ENCODE measurements at regions not wholly inside any gene's neighbourhood (a gene's known extent, or its start where the extent isn't known, plus 50 kb on each side); places are given as distances from the start of the nearest gene placed in this dataset.

DNA sequence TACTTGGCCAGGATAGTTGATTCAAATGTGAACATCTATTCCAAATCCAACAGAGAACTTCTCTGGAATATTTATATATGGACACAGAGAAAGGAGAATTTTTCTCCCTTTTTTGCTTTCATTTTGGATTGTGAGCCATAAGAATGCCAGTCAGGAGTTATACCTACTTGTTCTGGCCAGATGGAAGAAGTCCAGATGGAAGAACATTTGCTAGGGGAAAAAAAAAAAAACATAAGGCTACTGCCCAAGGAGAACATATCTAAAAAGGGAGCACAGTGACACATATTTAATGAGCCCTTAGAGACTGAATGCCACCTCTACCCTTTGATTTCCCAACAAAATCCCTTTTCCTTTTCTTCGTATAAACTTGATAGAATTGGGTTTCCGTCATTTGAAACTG is 61.7 kb upstream of the PPP2R2B start:
- no peak overlapping the region for H3K27ac ChIP-seq (ENCODE audit: low read depth, low read length, poor library complexity, severe bottlenecking)

DNA sequence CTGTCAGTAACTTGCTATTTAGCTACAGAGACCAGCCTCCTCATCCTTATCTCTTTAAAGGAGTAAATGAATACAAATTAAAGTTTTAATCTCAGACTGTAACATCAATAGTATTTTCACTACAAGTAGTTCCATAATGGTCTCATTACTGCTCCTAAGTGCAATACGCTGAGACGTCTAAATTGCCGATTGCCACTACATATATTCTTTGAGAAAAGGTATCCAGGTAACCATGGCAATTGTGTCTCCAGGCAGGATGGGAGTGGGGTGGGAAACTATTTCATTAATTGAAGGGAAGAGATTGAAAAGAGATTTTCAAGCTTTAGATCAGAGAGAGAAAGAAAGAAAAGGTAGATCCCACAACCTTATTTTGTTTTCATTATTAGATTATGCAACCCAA is 65.5 kb upstream of the PPP2R2B start:
- DNase-seq (ENCODE audit: low spot score): no peak
- H3K4me1 ChIP-seq (ENCODE audit: insufficient read depth, low read length, poor library complexity, severe bottlenecking): no peaks in the 10 kb centered on the region
- H3K4me3 ChIP-seq (ENCODE audit: low read depth, low read length, poor library complexity, severe bottlenecking): no peak overlapping the region
- no peak overlapping the region for H3K4me2 ChIP-seq (ENCODE audit: low read length)
- BruUV-seq (replicated peaks): no TSS peak
- CTCF ChIA-PET (ENCODE audit: unreplicated experiment): no interaction called here
- no peaks in the 10 kb centered on the region for H3K9me3 ChIP-seq (ENCODE audit: low read length)
- POLR2A ChIA-PET: interaction anchor here (0.8 kb wide), 1 partner anchor 398 kb away, joined by 3 read pairs; no protein-coding TSS in a partner anchor
- TF ChIP-seq CTCF (conservative IDR thresholded peaks at IDR 0.05; ENCODE audit: low read length): no peak
- no peak for TF ChIP-seq EZH2phosphoT487 (IDR thresholded peaks at IDR 0.05; ENCODE audit: borderline replicate concordance, low read depth, low read length)
- no peaks in the 10 kb centered on the region for H3K9me2 ChIP-seq (ENCODE audit: insufficient read depth, low read length)
- no peak overlapping the region for H3K27ac ChIP-seq (ENCODE audit: low read depth, low read length, poor library complexity, severe bottlenecking)
- intact Hi-C loops (cut with micrococcal nuclease; ENCODE audit: unreplicated experiment): no loop called here
- no peaks in the 10 kb centered on the region for H3K79me2 ChIP-seq (ENCODE audit: insufficient read depth, low read depth, low read length)
- H3K36me3 ChIP-seq (ENCODE audit: insufficient read depth, low read length): no peaks in the 10 kb centered on the region
- H2AFZ ChIP-seq (ENCODE audit: low read length): no peak overlapping the region
- H4K20me1 ChIP-seq (ENCODE audit: insufficient read depth, low read length): no peaks in the 10 kb centered on the region

More for the DNA sequence above, 61.7 kb upstream of the PPP2R2B start:
- ChIA-PET POLR2A (interaction anchor here (1.1 to 1.4 kb wide), 2 partner anchors 9 to 17 kb away, joined by 4 to 5 read pairs; no protein-coding TSS in a partner anchor), CTCF (ENCODE audit: unreplicated experiment) (no interaction called here)
- Histone ChIP-seq H3K4me3 (ENCODE audit: low read depth, low read length, poor library complexity, severe bottlenecking) (no peak overlapping the region), H3K36me3 (ENCODE audit: insufficient read depth, low read length) (no peaks in the 10 kb centered on the region), H3K9me2 (ENCODE audit: insufficient read depth, low read length) (no peaks in the 10 kb centered on the region), H3K9me3 (ENCODE audit: low read length) (no peaks in the 10 kb centered on the region), H3K4me2 (ENCODE audit: low read length) (no peak overlapping the region), H3K4me1 (ENCODE audit: insufficient read depth, low read length, poor library complexity, severe bottlenecking) (no peaks in the 10 kb centered on the region), H3K79me2 (ENCODE audit: insufficient read depth, low read depth, low read length) (no peaks in the 10 kb centered on the region), H2AFZ (ENCODE audit: low read length) (no peak overlapping the region), H4K20me1 (ENCODE audit: insufficient read depth, low read length) (no peaks in the 10 kb centered on the region)
- intact Hi-C loops (cut with micrococcal nuclease; ENCODE audit: unreplicated experiment): no loop called here
- no peak for TF ChIP-seq EZH2phosphoT487 (IDR thresholded peaks at IDR 0.05; ENCODE audit: borderline replicate concordance, low read depth, low read length)
- TF ChIP-seq CTCF (conservative IDR thresholded peaks at IDR 0.05; ENCODE audit: low read length): no peak
- DNase-seq (ENCODE audit: low spot score): no peak
- no TSS peak for BruUV-seq (replicated peaks)

- ChIA-PET POLR2A (interaction anchor here (0.8 kb wide), 1 partner anchor 399 kb away, joined by 3 read pairs; no protein-coding TSS in a partner anchor), CTCF (ENCODE audit: unreplicated experiment) (no interaction called here)
- no peaks in the 10 kb centered on the region for H4K20me1 ChIP-seq (ENCODE audit: insufficient read depth, low read length)
- no peaks in the 10 kb centered on the region for H3K36me3 ChIP-seq (ENCODE audit: insufficient read depth, low read length)
- H3K9me2 ChIP-seq (ENCODE audit: insufficient read depth, low read length): no peaks in the 10 kb centered on the region
- intact Hi-C loops (cut with micrococcal nuclease; ENCODE audit: unreplicated experiment): no loop called here
- no TSS peak for BruUV-seq (replicated peaks)
- TF ChIP-seq EZH2phosphoT487 (IDR thresholded peaks at IDR 0.05; ENCODE audit: borderline replicate concordance, low read depth, low read length) (no peak), CTCF (conservative IDR thresholded peaks at IDR 0.05; ENCODE audit: low read length) (no peak)
- no peak overlapping the region for H3K4me2 ChIP-seq (ENCODE audit: low read length)
- no peak overlapping the region for H2AFZ ChIP-seq (ENCODE audit: low read length)
- no peaks in the 10 kb centered on the region for H3K9me3 ChIP-seq (ENCODE audit: low read length)
- DNase-seq (ENCODE audit: low spot score): no peak
- no peak overlapping the region for H3K27ac ChIP-seq (ENCODE audit: low read depth, low read length, poor library complexity, severe bottlenecking)
- H3K79me2 ChIP-seq (ENCODE audit: insufficient read depth, low read depth, low read length): no peaks in the 10 kb centered on the region
- no peak overlapping the region for H3K4me3 ChIP-seq (ENCODE audit: low read depth, low read length, poor library complexity, severe bottlenecking)
- H3K4me1 ChIP-seq (ENCODE audit: insufficient read depth, low read length, poor library complexity, severe bottlenecking): no peaks in the 10 kb centered on the region
These were observed 66.4 kb upstream of the PPP2R2B start for GRCh38 chr5:146944764-146945616.
